IMR-90 (cell line): ENCODE measurements at regions not wholly inside any gene's neighbourhood (a gene's known extent, or its start where the extent isn't known, plus 50 kb on each side); places are given as distances from the start of the nearest gene placed in this dataset.

ENCODE experiments used
- ATAC-seq: fragments of 200-7000 bp; cut with Tn5 transposase; 2 replicates; pipeline ENCODE4 v1.9.1; 2020; ENCODE audit warnings: low read depth, mild to moderate bottlenecking, moderate library complexity
- BruUV-seq: library from RNA; stranded (reverse); fragments of 400-500 nt; replicated peaks from 2 replicates; lab custom pipeline; 2021; lab: Mats Ljungman, UMichigan
- CTCF ChIA-PET: fragments of 300-600 bp; formaldehyde crosslinking; extraction: SDS; loops from one replicate; lab custom pipeline; 2021; ENCODE audit warnings: antibody characterized with exemption; lab: Yijun Ruan, JAX
- POLR2A ChIA-PET: fragments of 300-600 bp; sonication (Branson Sonifier 250); formaldehyde crosslinking; loops from one replicate; lab custom pipeline; 2022; ENCODE audit warnings: antibody characterized with exemption; ENCODE audit not compliant: unreplicated experiment; lab: Charles Lee
- DNase-seq: peaks from one replicate; pipeline ENCODE4 v3.0.0; 2013
- H2AFZ ChIP-seq: replicated peaks from 2 replicates; pipeline ENCODE3; 2013; ENCODE audit warnings: low read length, mild to moderate bottlenecking; ENCODE audit not compliant: poor library complexity
- H2AK5ac ChIP-seq: 2 replicates; pipeline ENCODE4 v1.6.1; 2013; ENCODE audit warnings: low read depth, low read length, inconsistent platforms
- H2AK9ac ChIP-seq: replicated peaks from 2 replicates; pipeline ENCODE3; 2013; ENCODE audit warnings: mild to moderate bottlenecking, low read depth, low read length, moderate library complexity; ENCODE audit not compliant: poor library complexity
- H2BK120ac ChIP-seq: 2 replicates; pipeline ENCODE4 v1.6.1; 2013; ENCODE audit warnings: low read depth, low read length, inconsistent platforms
- H2BK15ac ChIP-seq: 3 replicates; pipeline ENCODE4 v1.6.1; 2013; ENCODE audit warnings: low read depth, low read length, inconsistent platforms
- H2BK20ac ChIP-seq: 2 replicates; pipeline ENCODE4 v1.6.1; 2013; ENCODE audit warnings: low read depth, mild to moderate bottlenecking, inconsistent platforms, low read length, moderate library complexity
- H2BK5ac ChIP-seq: 2 replicates; pipeline ENCODE4 v1.6.1; 2013; ENCODE audit warnings: mild to moderate bottlenecking, low read depth, low read length, inconsistent platforms; ENCODE audit not compliant: poor library complexity, severe bottlenecking
- H3K14ac ChIP-seq: replicated peaks from 2 replicates; pipeline ENCODE4 v1.6.1; 2013; ENCODE audit warnings: low read depth, low read length, inconsistent platforms
- H3K18ac ChIP-seq: 2 replicates; pipeline ENCODE4 v1.6.1; 2013; ENCODE audit warnings: low read depth, low read length, control low read depth
- H3K23ac ChIP-seq: 2 replicates; pipeline ENCODE4 v1.6.1; 2013; ENCODE audit warnings: low read depth, low read length, inconsistent platforms
- H3K27ac ChIP-seq: 2 replicates; pipeline ENCODE4 v1.5.1; 2013; ENCODE audit warnings: mild to moderate bottlenecking, control low read depth, low read length; ENCODE audit not compliant: insufficient read depth
- H3K27me3 ChIP-seq: 2 replicates; pipeline ENCODE4 v1.6.1; 2013; ENCODE audit warnings: low read length; ENCODE audit not compliant: control insufficient read depth, insufficient read depth
- H3K36me3 ChIP-seq: 2 replicates; pipeline ENCODE4 v1.6.1; 2013; ENCODE audit warnings: low read length, mixed read lengths; ENCODE audit not compliant: control insufficient read depth, insufficient read depth
- H3K4ac ChIP-seq: 2 replicates; pipeline ENCODE4 v1.6.1; 2013; ENCODE audit warnings: low read depth, low read length, inconsistent platforms
- H3K4me1 ChIP-seq: 2 replicates; pipeline ENCODE4 v1.6.1; 2013; ENCODE audit warnings: low read length, mixed read lengths; ENCODE audit not compliant: control insufficient read depth, insufficient read depth
- H3K4me2 ChIP-seq: 2 replicates; pipeline ENCODE4 v1.6.1; 2013; ENCODE audit warnings: low read depth, mild to moderate bottlenecking, control low read depth, low read length, moderate library complexity
- H3K4me3 ChIP-seq: 2 replicates; pipeline ENCODE4 v1.5.1; 2013; ENCODE audit warnings: low read depth, mild to moderate bottlenecking, control low read depth, low read length, moderate library complexity; ENCODE audit not compliant: insufficient read depth
- H3K56ac ChIP-seq: 2 replicates; pipeline ENCODE4 v1.6.1; 2013; ENCODE audit warnings: low read length, inconsistent platforms; ENCODE audit not compliant: insufficient read depth; ENCODE audit errors: extremely low read depth
- H3K79me1 ChIP-seq, 2 experiments: 2 replicates each; pipeline ENCODE4 v1.6.1; 2013; ENCODE audit warnings: low read length in 2 of 2, inconsistent platforms in 1 of 2, low read depth in 1 of 2
- H3K9ac ChIP-seq: 2 replicates; pipeline ENCODE4 v1.6.1; 2013; ENCODE audit warnings: low read depth, low read length, control low read depth
- H3K9me1 ChIP-seq: 2 replicates; pipeline ENCODE4 v1.6.1; 2013; ENCODE audit warnings: low read length, inconsistent platforms; ENCODE audit not compliant: insufficient read depth
- H3K9me3 ChIP-seq: 2 replicates; pipeline ENCODE4 v1.6.1; 2013; ENCODE audit warnings: low read length; ENCODE audit not compliant: control insufficient read depth, insufficient read depth
- H4K20me1 ChIP-seq: 2 replicates; pipeline ENCODE4 v1.6.1; 2013; ENCODE audit warnings: low read length, inconsistent platforms; ENCODE audit not compliant: insufficient read depth
- H4K5ac ChIP-seq: 2 replicates; pipeline ENCODE4 v1.6.1; 2013; ENCODE audit warnings: mild to moderate bottlenecking, low read depth, low read length, control low read depth
- H4K8ac ChIP-seq, 2 experiments: 2 replicates each; pipeline ENCODE4 v1.6.1; 2013; ENCODE audit warnings: low read depth in 2 of 2, low read length in 2 of 2, control low read depth in 1 of 2, inconsistent platforms in 1 of 2
- H4K91ac ChIP-seq: 2 replicates; pipeline ENCODE4 v1.6.1; 2013; ENCODE audit warnings: low read depth, low read length, inconsistent platforms; ENCODE audit not compliant: insufficient read depth
- BHLHE40 ChIP-seq: fragments of 150-350 bp; IDR thresholded peaks from 2 replicates; pipeline ENCODE4 v1.6.1; 2016; ENCODE audit warnings: mild to moderate bottlenecking, low read depth, low read length
- CEBPB ChIP-seq: IDR thresholded peaks from 2 replicates; pipeline ENCODE4 v1.6.1; 2012; ENCODE audit warnings: low read depth, low read length, improper control_type of control experiment
- CHD1 ChIP-seq: IDR thresholded peaks from 2 replicates; pipeline ENCODE4 v1.6.1; 2012; ENCODE audit warnings: low read depth, low read length, improper control_type of control experiment
- CTCF ChIP-seq: conservative IDR thresholded peaks from 2 replicates; pipeline ENCODE4 v1.5.1; 2012; ENCODE audit warnings: mild to moderate bottlenecking, low read depth, low read length, improper control_type of control experiment
- ELK1 ChIP-seq: fragments of 150-350 bp; IDR thresholded peaks from 2 replicates; pipeline ENCODE4 v1.6.1; 2016; ENCODE audit warnings: low read depth, mild to moderate bottlenecking, low read length, moderate library complexity, borderline replicate concordance
- FOS ChIP-seq: fragments of 150-350 bp; IDR thresholded peaks from 2 replicates; pipeline ENCODE4 v1.6.1; 2016; ENCODE audit warnings: low read depth, low read length
- MAFK ChIP-seq: IDR thresholded peaks from 2 replicates; pipeline ENCODE4 v1.6.1; 2012; ENCODE audit warnings: low read depth, low read length, improper control_type of control experiment
- MAZ ChIP-seq: IDR thresholded peaks from 2 replicates; pipeline ENCODE4 v1.6.1; 2012; ENCODE audit warnings: low read depth, mild to moderate bottlenecking, low read length, improper control_type of control experiment, moderate library complexity, borderline replicate concordance
- MXI1 ChIP-seq: IDR thresholded peaks from 2 replicates; pipeline ENCODE4 v1.6.1; 2012; ENCODE audit warnings: low read depth, mild to moderate bottlenecking, low read length, moderate library complexity, borderline replicate concordance
- NFE2L2 ChIP-seq: fragments of 150-350 bp; IDR thresholded peaks from 2 replicates; pipeline ENCODE4 v1.6.1; 2016; ENCODE audit warnings: low read depth, mild to moderate bottlenecking, low read length
- POLR2A ChIP-seq: IDR thresholded peaks from 2 replicates; pipeline ENCODE4 v1.6.1; 2012; ENCODE audit warnings: mild to moderate bottlenecking, low read depth, low read length
- RAD21 ChIP-seq: IDR thresholded peaks from 2 replicates; pipeline ENCODE4 v1.6.1; 2012; ENCODE audit warnings: low read length, improper control_type of control experiment
- RCOR1 ChIP-seq: IDR thresholded peaks from 2 replicates; pipeline ENCODE4 v1.6.1; 2012; ENCODE audit warnings: mild to moderate bottlenecking, low read length, improper control_type of control experiment; ENCODE audit not compliant: insufficient replicate concordance
- RFX5 ChIP-seq: IDR thresholded peaks from 2 replicates; pipeline ENCODE4 v1.8.0; 2012; ENCODE audit warnings: low read depth, mild to moderate bottlenecking, low read length, moderate library complexity
- SMC3 ChIP-seq: fragments of 150-350 bp; IDR thresholded peaks from 2 replicates; pipeline ENCODE4 v1.6.1; 2016; ENCODE audit warnings: low read depth, mild to moderate bottlenecking, antibody characterized with exemption, low read length, moderate library complexity
- USF2 ChIP-seq: fragments of 150-350 bp; IDR thresholded peaks from 2 replicates; pipeline ENCODE4 v1.6.1; 2017; ENCODE audit warnings: mild to moderate bottlenecking, antibody characterized with exemption, low read length, low read depth
- WGBS, 2 experiments: methylation state at CpG; one replicate each; pipeline versions ENCODE4 v1.1.5 to v1.1.7; 2013; ENCODE audit warnings: missing lambda C conversion rate in 2 of 2; ENCODE audit not compliant: insufficient read length in 1 of 2; ENCODE audit errors: extremely low coverage in 2 of 2; 5-methylcytosine and 5-hydroxymethylcytosine counted together
- dilution Hi-C: fragments of 300-500 bp; cut with HindIII; formaldehyde crosslinking; loops from one replicate; pipeline ENCODE4 v1.14.3; 2018; ENCODE audit warnings: low sequenced_read_pairs; ENCODE audit not compliant: unreplicated experiment
- in situ Hi-C: fragments of 300-500 bp; cut with MboI; formaldehyde crosslinking; loops from 3 replicates; pipeline ENCODE4 v1.14.3; 2019; ENCODE audit warnings: low sequenced_read_pairs, inconsistent platforms, mixed read lengths
- intact Hi-C: fragments of 100-400 bp; cut with micrococcal nuclease; formaldehyde crosslinking; loops from 2 replicates; pipeline ENCODE4 v1.10.0; 2022

GRCh38 chr22:34914846-34915245 lies 151.1 kb upstream of the ISX start:
- in situ Hi-C loops, result no loop called here
- Histone ChIP-seq H3K4ac (no peak overlapping the region), H4K20me1 (no peaks in the 10 kb centered on the region), H3K4me2 (no peak overlapping the region), H2BK20ac (no peak overlapping the region), H3K23ac (no peak overlapping the region), H4K91ac (no peak overlapping the region), H4K5ac (no peak overlapping the region), H3K18ac (no peak overlapping the region), H3K4me3 (no peak overlapping the region), H3K79me1 (no peaks in the 10 kb centered on the region), H3K9ac (no peak overlapping the region), H2BK5ac (no peak overlapping the region), H3K36me3 (no peaks in the 10 kb centered on the region), H3K9me3 (peaks cover 37% of the 10 kb centered on the region), H4K8ac (no peak overlapping the region), H3K9me1 (no peaks in the 10 kb centered on the region), H3K27me3 (no peaks in the 10 kb centered on the region), H2AK9ac (no peak overlapping the region), H3K14ac (no peak overlapping the region), H2AFZ (no peak overlapping the region), H3K4me1 (no peaks in the 10 kb centered on the region), H2AK5ac (no peak overlapping the region), H3K56ac (no peak overlapping the region), H3K27ac (no peak overlapping the region), H2BK120ac (no peak overlapping the region), H2BK15ac (no peak overlapping the region)
- no peak for TF ChIP-seq BHLHE40
- TF ChIP-seq MAZ, result no peak
- TF ChIP-seq ELK1, result no peak
- no peak for TF ChIP-seq CEBPB
- no peak for TF ChIP-seq SMC3
- no peak for TF ChIP-seq FOS
- no peak for TF ChIP-seq MXI1
- no peak for TF ChIP-seq NFE2L2
- TF ChIP-seq CHD1, result no peak
- TF ChIP-seq CTCF, result no peak
- TF ChIP-seq USF2, result no peak
- TF ChIP-seq MAFK, result no peak
- TF ChIP-seq RCOR1, result no peak
- no peak for TF ChIP-seq POLR2A
- TF ChIP-seq RAD21, result no peak
- TF ChIP-seq RFX5, result no peak
- POLR2A ChIA-PET, result no interaction called here
- intact Hi-C loops, result no loop called here
- DNase-seq (no peak), ATAC-seq (no peak)
- dilution Hi-C loops, result no loop called here
- no TSS peak for BruUV-seq
- 57% methylated on average over 1 of the region's 3 CpGs; no CpG with 5 or more reads in 1 of the 2 experiments for WGBS, 2 experiments
- CTCF ChIA-PET, result no interaction called here
